ENCODE measurements at regions not wholly inside any gene's neighbourhood (a gene's known extent, or its start where the extent isn't known, plus 50 kb on each side); places are given as distances from the start of the nearest gene placed in this dataset.

DNA sequence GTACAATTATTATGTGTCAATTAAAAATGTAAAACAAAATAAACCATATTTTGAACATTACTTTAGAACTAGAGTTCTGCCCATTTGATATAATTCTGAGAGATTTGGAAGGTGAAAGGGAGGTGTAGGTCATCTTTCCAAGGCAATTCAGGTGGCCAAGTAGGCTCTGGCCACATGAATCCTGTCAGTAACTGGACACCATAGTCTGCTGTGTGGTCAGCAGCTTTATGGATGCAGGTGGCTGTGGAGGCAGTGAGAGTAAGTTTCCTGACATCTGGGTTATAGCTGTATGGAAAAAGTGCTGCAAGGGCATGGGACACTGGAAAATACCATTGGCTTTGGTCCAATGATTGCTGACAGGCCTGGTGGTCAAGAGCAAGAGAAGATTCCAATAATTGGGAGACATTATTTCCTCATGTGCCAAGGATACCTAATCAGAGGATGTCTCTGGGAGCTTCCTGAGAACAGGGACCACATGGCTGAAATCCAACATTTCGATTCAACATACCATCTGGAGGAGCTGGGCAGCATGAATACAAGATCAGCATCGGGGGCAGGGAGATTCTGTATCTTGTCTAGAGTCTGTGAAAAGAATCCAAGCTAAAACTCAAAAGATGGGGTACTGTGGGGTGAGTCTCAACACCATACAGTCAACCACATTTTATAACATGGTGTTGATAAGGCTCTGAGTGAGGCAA, 523.1 kb downstream of the MID1IP1 start:
- H3K36me3 ChIP-seq (ENCODE audit: low read length), result no peaks in the 10 kb centered on the region
- H3K9ac ChIP-seq (ENCODE audit: low read length), result no peak overlapping the region
- no peaks in the 10 kb centered on the region for H3K79me2 ChIP-seq (ENCODE audit: insufficient read depth, low read length)
- no peak overlapping the region for H2AFZ ChIP-seq (ENCODE audit: low read depth, low read length, severe bottlenecking)
- no peak overlapping the region for H3K4me2 ChIP-seq (ENCODE audit: low read depth, low read length, poor library complexity, severe bottlenecking)
- H4K20me1 ChIP-seq (ENCODE audit: low read depth, low read length), result no peaks in the 10 kb centered on the region
- no peak overlapping the region for H3K27ac ChIP-seq (ENCODE audit: low read depth, low read length)
- H3K27me3 ChIP-seq (ENCODE audit: low read length), result no peaks in the 10 kb centered on the region
- H3K9me2 ChIP-seq (replicated peaks; ENCODE audit: insufficient read depth, low read length), result no peaks in the 10 kb centered on the region
- H3F3A ChIP-seq (ENCODE audit: insufficient read depth), result no peaks in the 10 kb centered on the region
- no peaks in the 10 kb centered on the region for H3K9me3 ChIP-seq (ENCODE audit: insufficient read depth, low read length)
- no peak overlapping the region for H3K4me3 ChIP-seq (ENCODE audit: insufficient read depth, low read length, poor library complexity, severe bottlenecking)
- TF ChIP-seq EZH2phosphoT487 (conservative IDR thresholded peaks at IDR 0.05; ENCODE audit: low read length) (no peak), CTCF (IDR thresholded peaks at IDR 0.05; ENCODE audit: insufficient read depth, low read length, poor library complexity, severe bottlenecking) (no peak)

DNA sequence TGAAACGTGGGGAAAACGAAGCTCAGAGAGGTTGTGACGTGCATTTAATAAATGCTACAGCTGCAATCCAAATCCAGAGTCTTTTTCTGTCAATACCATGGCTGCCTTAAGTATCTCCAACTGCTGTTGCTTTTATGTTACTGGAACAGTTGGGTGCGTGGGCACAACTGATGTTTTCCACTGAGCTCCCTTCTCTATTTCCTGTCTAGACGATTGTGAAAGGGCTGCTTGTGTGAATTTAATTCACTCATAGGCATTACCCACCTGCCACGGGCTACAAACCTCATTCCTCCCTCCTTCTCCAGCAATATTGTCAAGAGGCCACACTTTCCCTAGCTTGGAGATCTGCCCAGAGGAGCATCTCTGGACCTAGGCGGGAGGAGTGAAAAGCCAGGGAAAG, 526.0 kb downstream of the MID1IP1 start:
- Histone ChIP-seq H3K27ac (ENCODE audit: low read depth, low read length) (no peak overlapping the region), H3F3A (ENCODE audit: insufficient read depth) (no peaks in the 10 kb centered on the region), H3K36me3 (ENCODE audit: low read length) (no peaks in the 10 kb centered on the region), H3K27me3 (ENCODE audit: low read length) (no peaks in the 10 kb centered on the region), H3K9me2 (replicated peaks; ENCODE audit: insufficient read depth, low read length) (no peaks in the 10 kb centered on the region), H3K9me3 (ENCODE audit: insufficient read depth, low read length) (no peaks in the 10 kb centered on the region), H3K4me3 (ENCODE audit: insufficient read depth, low read length, poor library complexity, severe bottlenecking) (no peak overlapping the region), H3K9ac (ENCODE audit: low read length) (no peak overlapping the region), H2AFZ (ENCODE audit: low read depth, low read length, severe bottlenecking) (no peak overlapping the region), H4K20me1 (ENCODE audit: low read depth, low read length) (no peaks in the 10 kb centered on the region), H3K4me2 (ENCODE audit: low read depth, low read length, poor library complexity, severe bottlenecking) (no peak overlapping the region), H3K79me2 (ENCODE audit: insufficient read depth, low read length) (no peaks in the 10 kb centered on the region)
- no peak for TF ChIP-seq CTCF (IDR thresholded peaks at IDR 0.05; ENCODE audit: insufficient read depth, low read length, poor library complexity, severe bottlenecking)

- TF ChIP-seq EZH2phosphoT487 (conservative IDR thresholded peaks at IDR 0.05; ENCODE audit: low read length) (no peak), CTCF (IDR thresholded peaks at IDR 0.05; ENCODE audit: insufficient read depth, low read length, poor library complexity, severe bottlenecking) (no peak)
- H3K4me3 ChIP-seq (ENCODE audit: insufficient read depth, low read length, poor library complexity, severe bottlenecking), result no peak overlapping the region
- H3K9me2 ChIP-seq (replicated peaks; ENCODE audit: insufficient read depth, low read length), result no peaks in the 10 kb centered on the region
- H3K79me2 ChIP-seq (ENCODE audit: insufficient read depth, low read length), result no peaks in the 10 kb centered on the region
- H3F3A ChIP-seq (ENCODE audit: insufficient read depth), result no peaks in the 10 kb centered on the region
- H2AFZ ChIP-seq (ENCODE audit: low read depth, low read length, severe bottlenecking), result no peak overlapping the region
- no peak overlapping the region for H3K4me2 ChIP-seq (ENCODE audit: low read depth, low read length, poor library complexity, severe bottlenecking)
- H4K20me1 ChIP-seq (ENCODE audit: low read depth, low read length), result no peaks in the 10 kb centered on the region
- H3K9ac ChIP-seq (ENCODE audit: low read length), result no peak overlapping the region
- no peak overlapping the region for H3K27ac ChIP-seq (ENCODE audit: low read depth, low read length)
- H3K27me3 ChIP-seq (ENCODE audit: low read length), result no peaks in the 10 kb centered on the region
- no peaks in the 10 kb centered on the region for H3K9me3 ChIP-seq (ENCODE audit: insufficient read depth, low read length)
- H3K36me3 ChIP-seq (ENCODE audit: low read length), result no peaks in the 10 kb centered on the region
These were observed 526.4 kb downstream of the MID1IP1 start for GRCh38 chrX:39327705-39328104.
